ENCODE measurements at regions not wholly inside any gene's neighbourhood (a gene's known extent, or its start where the extent isn't known, plus 50 kb on each side); places are given as distances from the start of the nearest gene placed in this dataset.

DNA sequence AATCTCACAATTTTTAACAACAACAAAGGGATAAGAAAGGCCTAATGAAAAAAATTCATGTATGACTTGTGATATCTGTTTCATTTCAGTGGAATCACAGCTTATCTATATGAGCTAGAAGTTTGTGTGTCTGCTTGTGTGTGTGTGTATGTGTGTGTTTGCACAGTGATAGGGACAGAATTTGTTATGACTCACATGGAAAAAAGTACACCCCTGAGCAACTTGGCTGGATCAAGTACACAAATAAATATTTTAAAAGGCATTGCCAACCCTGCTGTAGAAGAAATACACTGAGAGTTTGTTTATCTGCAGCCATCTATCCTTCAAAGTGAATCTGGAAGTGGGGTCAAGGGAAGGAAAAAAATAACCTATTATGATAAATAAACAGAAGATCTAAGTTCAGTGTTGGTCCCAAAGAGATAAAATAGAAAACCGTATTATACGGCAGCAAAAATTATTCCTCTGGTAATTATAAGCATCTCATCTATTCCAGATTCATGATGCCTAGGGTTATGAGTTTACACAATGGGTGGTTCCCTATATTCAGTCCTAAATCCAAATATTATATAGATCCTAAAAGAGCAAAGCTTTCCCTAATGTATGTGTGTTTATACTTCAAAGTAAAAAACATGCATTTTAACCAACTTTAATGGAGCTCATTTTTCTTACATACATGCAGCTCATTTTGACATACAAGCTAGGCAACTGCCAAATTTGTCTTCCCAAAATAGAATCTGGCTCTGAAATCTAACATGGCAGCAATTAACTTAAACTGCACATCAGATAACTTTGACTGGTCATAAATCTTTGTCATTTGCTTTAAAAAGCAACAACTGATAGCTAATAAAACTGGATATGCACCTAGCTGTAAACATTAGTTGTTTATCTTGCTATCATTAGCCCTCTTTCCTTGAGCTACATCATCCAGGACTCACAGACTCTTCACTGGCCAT is 420.6 kb downstream of the IRS1 start:
- Histone ChIP-seq H3K27ac (ENCODE audit: insufficient read length, low read depth, low read length) (no peak overlapping the region), H2BK20ac (ENCODE audit: low read depth, low read length, poor library complexity, severe bottlenecking) (no peak overlapping the region), H2BK120ac (ENCODE audit: low read depth, low read length, poor library complexity, severe bottlenecking) (no peak overlapping the region), H3K14ac (ENCODE audit: insufficient read depth, low read length) (no peak overlapping the region), H3K27me3 (ENCODE audit: insufficient read depth, low read length) (no peaks in the 10 kb centered on the region), H3K4me2 (ENCODE audit: insufficient read depth, insufficient read length, low read length) (no peak overlapping the region), H3K9me3 (ENCODE audit: control insufficient read depth, low read depth, low read length) (no peaks in the 10 kb centered on the region), H2AFZ (ENCODE audit: low read length) (no peak overlapping the region), H3K4ac (ENCODE audit: low read depth, low read length) (no peak overlapping the region), H3K18ac (ENCODE audit: insufficient read length, low read depth, low read length) (no peak overlapping the region), H2BK12ac (ENCODE audit: insufficient read length, low read depth, low read length) (no peak overlapping the region), H3K79me2 (ENCODE audit: insufficient read depth, low read length) (no peaks in the 10 kb centered on the region), H3K4me1 (ENCODE audit: insufficient read depth, low read length) (no peaks in the 10 kb centered on the region), H4K20me1 (ENCODE audit: control insufficient read depth, insufficient read depth, insufficient read length) (no peaks in the 10 kb centered on the region), H3K9ac (ENCODE audit: extremely low read depth, insufficient read length, low read length) (no peak overlapping the region), H3T11ph (ENCODE audit: low read length) (no peak overlapping the region), H3K23me2 (ENCODE audit: insufficient read length, low read depth, low read length, poor library complexity, severe bottlenecking) (no peaks in the 10 kb centered on the region), H2AK5ac (ENCODE audit: insufficient read length, low read length) (no peak overlapping the region), H2BK15ac (ENCODE audit: low read depth, low read length) (no peak overlapping the region), H3K23ac (ENCODE audit: insufficient read length, low read depth, low read length) (no peak overlapping the region), H2BK5ac (ENCODE audit: insufficient read length, low read length) (no peak overlapping the region), H4K8ac (replicated peaks; ENCODE audit: insufficient read length, low read depth, low read length) (no peak overlapping the region), H3K56ac (ENCODE audit: insufficient read length, low read depth, low read length) (no peak overlapping the region), H4K5ac (ENCODE audit: insufficient read length, low read depth, low read length) (no peak overlapping the region), H3K79me1 (ENCODE audit: insufficient read depth, low read depth, low read length, poor library complexity, severe bottlenecking) (no peaks in the 10 kb centered on the region), H4K91ac (ENCODE audit: insufficient read length, low read depth, low read length) (no peak overlapping the region)
- Mint-ChIP-seq H3K9me3 (peaks cover 0 to 2% of the 10 kb centered on the region in 2 experiments; a peak in 2 of 5 replicates), H3K4me3 (no peak overlapping the region), H3K27ac (no peak overlapping the region), H3K36me3 (ENCODE audit: insufficient read depth in 1 of 3, low read depth in 3 of 3) (no peaks in the 10 kb centered on the region), H3K4me1 (0 out of 4 replicates have a peak, but pooled peaks cover 0 to 3% of the 10 kb centered on the region in 2 experiments), H3K27me3 (ENCODE audit: low read depth) (no peaks in the 10 kb centered on the region)
- TF ChIP-seq, protein P1, sequence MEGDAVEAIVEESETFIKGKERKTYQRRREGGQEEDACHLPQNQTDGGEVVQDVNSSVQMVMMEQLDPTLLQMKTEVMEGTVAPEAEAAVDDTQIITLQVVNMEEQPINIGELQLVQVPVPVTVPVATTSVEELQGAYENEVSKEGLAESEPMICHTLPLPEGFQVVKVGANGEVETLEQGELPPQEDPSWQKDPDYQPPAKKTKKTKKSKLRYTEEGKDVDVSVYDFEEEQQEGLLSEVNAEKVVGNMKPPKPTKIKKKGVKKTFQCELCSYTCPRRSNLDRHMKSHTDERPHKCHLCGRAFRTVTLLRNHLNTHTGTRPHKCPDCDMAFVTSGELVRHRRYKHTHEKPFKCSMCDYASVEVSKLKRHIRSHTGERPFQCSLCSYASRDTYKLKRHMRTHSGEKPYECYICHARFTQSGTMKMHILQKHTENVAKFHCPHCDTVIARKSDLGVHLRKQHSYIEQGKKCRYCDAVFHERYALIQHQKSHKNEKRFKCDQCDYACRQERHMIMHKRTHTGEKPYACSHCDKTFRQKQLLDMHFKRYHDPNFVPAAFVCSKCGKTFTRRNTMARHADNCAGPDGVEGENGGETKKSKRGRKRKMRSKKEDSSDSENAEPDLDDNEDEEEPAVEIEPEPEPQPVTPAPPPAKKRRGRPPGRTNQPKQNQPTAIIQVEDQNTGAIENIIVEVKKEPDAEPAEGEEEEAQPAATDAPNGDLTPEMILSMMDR (conservative IDR thresholded peaks at IDR 0.05): no peak
- WGBS (ENCODE audit: extremely low coverage, insufficient read length, low lambda C conversion rate): no CpG with 5 or more reads among the region's 2 CpGs
- no peak for DNase-seq

All from H9 (cell line).